NCI-H524 (cell line): ENCODE measurements at regions not wholly inside any gene's neighbourhood (a gene's known extent, or its start where the extent isn't known, plus 50 kb on each side); places are given as distances from the start of the nearest gene placed in this dataset.
A peak's percentile ranks its signal among the peaks of the same experiment; 100 is the strongest.
"Not testable (repeated sequence)": the region's sequence is repeated elsewhere in the genome, so short reads cannot be mapped to it uniquely, and the experiment has no call there.

Experiments
- DNase-seq, 2 experiments: peaks; one replicate each; lab custom pipeline; 2025; lab: John Stamatoyannopoulos, UW

DNA sequence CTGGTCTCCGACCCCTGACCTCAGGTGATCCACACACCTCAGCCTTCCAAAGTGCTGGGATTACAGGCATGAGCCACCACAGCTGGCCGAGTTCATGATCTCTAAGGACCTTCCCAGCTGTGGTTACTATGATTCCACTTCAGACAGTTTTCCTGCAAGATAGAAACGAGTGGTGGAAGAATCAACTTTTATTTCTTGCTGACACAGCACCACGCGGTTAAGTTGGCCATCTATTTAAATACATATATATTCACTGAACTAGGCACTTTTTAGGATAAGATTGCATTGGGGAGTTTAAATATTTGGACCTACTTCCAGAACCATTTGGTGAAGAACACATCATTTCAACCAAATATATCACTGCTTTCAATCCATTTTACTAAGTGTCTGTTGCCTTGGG is 213.4 kb downstream of the TBX5 start:
- no peak for DNase-seq

DNA sequence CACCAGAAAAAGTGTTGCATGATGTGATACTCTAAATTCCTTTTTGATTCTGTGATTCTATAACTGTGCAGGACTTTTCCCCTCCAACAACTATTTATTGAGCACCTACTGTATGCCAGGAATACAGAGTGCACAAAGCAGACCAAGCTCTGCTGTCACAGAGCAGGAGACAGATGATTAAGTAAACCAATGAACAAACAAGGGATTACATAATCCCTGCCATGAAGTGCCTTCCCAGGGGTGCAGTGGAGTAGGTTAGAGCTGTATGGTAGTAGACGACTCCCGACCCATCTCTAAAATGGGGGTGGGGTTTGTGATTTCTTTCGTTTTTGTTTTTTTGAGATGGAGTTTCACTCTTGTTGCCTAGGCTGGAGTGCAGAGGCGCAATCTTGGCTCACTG is 213.9 kb downstream of the TBX5 start:
- DNase-seq = no peak

DNA sequence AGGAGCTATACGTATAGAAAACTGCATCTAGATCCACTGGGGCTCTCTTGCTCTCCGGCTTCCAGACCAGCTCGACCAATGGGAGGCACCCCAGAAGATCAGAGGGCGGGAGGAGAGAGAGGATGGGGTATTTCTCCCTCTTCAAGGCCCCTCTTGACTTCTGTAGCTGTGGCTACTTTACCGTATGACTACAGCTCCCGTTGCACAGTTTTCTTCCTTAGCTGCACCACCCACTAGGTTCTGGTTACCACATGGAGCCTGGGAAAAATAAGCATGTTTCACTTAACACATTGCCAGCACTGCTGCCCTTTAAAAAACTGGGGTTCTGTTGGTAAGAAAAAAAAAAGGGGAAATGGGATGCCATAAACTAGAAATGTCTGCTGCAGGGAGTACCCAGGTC is 214.4 kb downstream of the TBX5 start:
- DNase-seq = no peak

DNA sequence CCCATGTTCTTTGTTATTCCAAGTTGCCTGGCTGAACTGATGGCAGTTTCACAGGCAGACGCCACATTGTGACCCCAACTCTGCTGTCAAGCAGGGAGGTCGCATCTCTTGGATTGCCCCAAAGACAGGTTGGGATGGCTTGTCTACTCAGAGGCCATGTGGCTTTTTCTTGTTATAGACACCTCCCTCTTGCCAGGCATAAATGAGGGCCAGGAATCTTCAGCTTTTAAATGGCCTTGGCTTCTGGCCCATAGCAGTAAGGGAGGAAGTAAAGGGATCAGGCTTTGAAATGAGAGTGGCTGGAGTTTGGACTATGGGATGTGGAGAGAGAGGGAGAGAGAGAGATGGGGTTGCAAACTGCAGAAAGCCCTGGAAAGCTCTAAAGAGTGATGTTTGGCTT is 215.0 kb downstream of the TBX5 start:
- DNase-seq = no peak

DNA sequence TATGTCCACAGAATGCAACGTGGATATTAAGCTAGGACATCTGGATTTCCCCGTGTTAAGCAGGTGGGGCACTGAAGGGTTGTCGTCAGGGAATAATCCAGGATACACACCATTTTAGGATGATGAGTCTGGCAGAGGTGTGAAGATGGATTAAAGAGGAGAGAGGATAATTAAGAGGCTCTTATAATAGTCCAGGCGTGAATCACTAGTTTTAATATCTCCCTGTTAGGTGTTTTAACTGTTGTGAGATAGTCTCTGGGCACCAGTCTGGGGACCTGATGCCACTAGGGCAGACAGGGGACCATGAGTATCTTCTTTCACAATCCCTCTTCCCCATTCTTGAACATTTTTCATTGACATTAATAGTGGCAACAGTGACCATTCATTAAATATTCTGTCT is 216.7 kb downstream of the TBX5 start:
- no peak for DNase-seq

DNA sequence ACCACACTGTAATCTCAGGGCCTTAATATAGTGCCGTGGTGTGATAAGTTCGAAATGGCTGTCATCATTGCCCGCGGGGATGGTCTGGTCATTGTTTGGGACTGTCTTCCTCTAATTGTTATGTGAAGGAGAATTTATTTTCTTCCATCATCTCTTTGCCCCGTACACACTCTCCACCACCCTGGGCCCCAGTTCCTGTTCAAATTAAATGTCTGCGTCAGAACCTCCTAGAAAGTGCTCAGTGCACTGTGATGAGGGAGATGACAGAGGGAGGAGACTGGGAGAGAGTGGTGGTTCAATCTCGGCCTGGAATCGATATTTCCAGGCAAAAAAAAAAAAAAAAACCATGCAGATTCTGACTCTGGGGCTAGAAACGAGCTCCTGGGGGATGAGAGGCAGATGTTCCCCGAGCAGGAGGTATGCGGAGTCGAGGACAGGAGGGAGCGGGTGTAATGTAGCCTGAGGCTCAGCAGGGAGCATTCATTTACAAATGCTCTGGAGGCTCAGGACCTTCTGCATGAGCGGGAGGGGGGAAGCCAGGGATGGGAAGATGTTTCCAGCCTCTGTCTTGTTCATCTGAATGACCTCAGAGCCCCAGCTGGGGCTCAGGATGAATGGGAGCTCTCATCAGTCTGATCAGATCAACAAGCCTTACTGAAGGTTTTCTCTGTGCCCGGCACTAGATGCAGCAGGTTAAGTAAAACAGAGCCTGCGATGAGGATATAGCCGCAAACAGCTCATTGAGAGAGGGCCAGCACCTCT is 219.5 kb downstream of the TBX5 start:
- no peak for DNase-seq

DNA sequence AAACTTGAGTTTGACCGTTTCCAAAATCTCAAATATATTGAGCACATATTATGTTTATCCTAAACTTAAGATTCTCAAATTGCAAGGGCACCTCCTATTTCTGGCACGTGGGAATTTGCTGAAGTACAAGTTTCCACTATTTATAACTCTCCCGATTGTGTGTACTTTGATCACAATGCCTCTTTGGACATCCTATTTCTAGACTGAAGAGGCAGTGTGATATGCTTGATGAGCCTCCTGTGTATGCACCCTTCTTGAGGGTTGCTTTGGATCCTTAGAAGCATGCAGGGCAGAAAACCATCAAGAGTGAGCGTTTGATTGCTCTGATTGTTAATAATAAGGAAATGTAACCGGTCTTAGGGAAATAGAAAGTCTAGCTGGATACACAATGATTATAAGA is 218.9 kb upstream of the RBM19 start:
- DNase-seq = no peak

DNA sequence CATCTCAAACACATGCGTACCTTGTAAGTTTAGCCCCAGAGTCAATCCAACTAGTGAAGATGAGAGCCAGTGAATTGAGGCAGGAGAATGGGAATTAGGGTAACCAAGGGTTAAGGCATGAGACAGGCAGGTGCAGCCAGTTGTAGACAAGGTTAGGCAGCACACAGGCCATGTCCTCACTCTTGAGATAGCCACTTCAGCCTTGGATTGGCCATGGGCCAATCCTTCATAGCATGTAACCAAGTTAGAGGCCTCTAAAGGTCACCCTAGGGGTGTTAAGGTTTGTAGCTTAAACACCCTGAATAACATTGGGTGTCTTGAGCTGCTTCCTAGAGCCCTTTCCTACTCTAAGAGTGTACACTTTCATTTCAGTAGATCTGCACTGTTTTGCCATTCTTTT is 208.2 kb upstream of the RBM19 start:
- DNase-seq = no peak

DNA sequence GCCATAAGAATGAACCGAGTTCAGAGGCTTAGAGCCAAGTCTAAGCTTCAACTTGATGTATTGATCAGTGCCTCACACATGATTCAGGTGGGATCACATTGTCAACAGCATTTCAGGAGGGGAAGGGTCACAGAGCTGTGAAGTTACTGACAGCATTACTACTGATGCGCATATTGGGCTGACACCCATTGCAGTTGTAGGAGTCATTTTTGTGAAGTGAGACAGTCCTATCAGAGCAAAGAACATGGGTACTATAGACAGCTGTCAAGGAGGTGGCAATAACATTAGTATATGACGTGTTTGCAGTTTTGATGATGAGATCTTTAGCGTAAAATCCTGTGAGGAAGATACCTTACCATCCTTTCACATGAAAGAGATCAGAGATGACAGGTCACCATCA is 206.0 kb upstream of the RBM19 start:
- no peak for DNase-seq

DNA sequence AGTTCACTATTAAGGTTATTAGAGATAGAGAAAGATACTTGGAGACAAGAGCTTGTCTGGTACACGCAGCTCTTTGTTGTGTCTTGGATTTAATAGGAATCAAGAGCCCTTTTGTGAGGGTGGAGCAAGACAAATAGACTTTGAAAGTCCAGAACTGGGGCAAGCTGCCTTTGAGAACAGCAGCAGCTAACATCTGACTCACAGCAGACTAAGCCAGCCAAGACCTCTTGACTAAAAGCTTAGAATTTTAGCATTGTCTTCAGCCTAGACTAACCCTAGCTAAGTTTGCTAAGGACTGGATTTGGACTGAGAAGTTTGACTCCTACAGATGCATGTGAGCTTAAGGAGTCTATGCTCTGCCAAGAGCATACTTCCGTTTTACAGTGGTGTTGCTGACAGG is 201.9 kb upstream of the RBM19 start:
- DNase-seq = no peak

DNA sequence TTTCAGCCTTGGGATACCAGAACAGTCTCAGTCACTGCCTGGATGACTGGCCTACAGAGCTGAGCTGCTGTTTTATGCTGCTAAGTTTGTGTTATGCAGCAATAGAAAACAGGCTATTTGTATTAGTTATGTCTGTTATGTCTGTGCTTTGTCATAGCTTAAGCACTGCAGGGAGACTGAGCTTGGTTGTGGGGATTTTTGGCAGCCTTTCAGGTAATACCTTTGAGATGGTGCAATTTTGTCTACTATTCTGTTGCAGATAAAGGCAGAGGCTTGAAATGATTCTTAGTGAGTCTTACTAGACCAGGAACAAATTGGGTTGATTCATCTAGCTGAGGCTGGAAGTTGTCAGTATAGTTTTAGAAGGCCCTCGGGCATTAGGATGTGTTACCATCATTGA is 201.3 kb upstream of the RBM19 start:
- DNase-seq = no peak

DNA sequence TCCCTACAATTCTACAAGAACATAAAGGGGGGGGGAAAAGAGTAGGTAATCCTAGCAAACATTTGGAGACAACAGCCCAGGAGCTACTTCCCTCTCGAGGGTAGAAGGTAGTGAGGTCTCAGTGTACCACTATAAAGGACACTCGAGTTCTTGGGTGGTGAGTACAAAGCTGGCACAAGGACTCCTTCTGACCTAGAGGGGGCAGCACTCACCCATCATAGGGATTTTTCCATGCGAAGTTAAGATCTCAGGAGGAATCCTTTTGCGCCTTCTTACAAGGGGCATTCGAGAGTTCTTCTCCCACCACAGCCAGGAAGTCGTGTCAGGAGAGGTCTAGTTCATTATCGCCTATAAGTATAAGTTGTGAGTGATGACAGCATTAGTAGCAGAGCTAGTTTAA is 200.2 kb upstream of the RBM19 start:
- peak in 1 of 2 experiments; percentile 0 for DNase-seq

DNA sequence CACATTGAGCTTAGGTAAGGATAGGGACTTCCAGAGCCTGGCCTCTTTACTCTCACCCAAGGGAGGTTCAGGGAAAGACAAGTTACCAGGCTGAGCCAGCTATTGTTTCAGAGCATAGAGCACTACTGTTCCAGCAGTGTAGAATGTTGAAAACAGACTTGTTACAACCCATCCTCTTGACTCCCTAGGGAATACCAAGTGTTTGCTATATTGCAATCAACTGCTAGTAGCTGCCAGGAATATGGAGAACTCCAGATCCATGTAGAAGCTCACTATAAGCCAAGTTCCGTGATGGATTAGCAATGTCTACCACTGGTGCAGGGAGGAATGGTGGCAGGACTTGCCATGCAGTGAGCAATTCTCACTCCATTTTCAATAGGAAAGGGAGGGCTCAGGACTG is 199.8 kb upstream of the RBM19 start:
- DNase-seq = no peak

DNA sequence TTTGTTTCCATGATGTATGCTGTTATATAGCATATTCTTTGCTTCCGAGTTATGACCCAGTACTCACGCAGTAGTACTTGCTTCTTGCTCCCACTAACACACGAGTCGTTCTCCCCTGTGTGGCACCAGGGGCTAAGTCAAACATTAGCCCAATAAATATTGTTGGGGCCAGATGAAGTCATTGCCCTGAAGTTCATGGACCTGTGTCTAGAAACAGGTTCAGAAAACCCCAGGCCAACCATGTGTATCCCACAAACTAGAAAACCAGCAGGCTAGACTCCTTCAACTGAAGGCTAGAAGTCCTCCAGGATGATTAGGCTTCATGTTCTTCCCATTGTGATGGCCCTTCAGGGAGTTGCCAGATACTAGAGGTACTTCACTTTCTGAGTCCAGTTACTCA is 198.2 kb upstream of the RBM19 start:
- DNase-seq = no peak

DNA sequence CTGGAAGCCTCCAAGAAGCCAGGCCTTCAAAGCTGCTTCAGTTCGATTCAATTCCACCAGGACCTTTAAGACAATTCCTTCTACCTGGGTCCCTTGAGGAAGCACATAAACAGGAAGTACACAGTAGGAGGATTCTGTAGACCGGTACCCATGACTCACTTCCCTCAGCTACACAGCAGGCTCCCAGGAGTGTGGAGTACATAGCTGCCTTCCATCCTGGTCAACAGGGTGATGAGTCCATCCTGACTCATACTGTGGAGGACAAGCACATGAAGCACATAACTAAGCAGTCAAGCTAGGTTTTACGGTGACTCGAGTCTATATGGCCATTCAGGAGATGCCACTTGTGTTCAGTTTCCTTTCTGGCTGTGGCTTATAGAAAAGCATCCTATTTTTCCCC is 197.6 kb upstream of the RBM19 start:
- DNase-seq = no peak

DNA sequence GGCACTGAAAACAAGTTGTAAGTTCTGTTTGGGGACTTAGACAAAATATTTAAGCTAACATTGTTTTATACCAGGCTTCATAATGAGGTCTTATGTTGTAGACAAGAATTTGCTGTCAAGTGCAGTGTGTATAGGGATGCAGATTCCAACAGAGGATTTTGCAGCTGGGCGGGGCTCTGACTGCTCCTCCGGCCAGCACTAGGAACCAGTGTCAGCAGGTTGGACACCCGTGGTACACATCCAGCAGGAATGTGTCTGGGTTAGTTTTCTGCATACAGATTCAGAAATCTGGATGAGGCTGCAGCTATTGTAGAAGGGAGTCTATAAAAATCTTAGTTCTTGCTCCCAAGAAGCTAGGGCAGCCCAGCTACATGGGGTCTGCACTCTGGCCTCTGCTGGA is 194.3 kb upstream of the RBM19 start:
- no peak for DNase-seq

DNA sequence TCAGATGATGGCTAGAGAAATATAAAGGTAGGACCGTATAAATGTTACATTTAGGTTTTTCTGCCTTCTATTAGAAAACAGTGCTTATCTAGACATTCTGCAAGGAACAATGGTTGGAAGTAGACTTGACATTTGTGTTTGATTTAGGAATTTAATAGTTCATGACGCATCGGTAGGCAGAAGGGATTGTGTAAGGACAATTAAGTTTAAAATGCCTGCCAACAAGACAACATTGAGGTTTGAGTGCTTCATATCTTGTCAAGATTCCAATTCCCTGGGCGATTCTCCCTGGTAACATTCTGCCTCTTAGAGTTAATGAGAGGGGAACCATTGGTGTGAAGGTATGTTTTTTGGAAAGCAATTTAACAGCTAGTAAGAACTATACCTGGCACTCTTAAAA is 186.8 kb upstream of the RBM19 start:
- DNase-seq = no peak

DNA sequence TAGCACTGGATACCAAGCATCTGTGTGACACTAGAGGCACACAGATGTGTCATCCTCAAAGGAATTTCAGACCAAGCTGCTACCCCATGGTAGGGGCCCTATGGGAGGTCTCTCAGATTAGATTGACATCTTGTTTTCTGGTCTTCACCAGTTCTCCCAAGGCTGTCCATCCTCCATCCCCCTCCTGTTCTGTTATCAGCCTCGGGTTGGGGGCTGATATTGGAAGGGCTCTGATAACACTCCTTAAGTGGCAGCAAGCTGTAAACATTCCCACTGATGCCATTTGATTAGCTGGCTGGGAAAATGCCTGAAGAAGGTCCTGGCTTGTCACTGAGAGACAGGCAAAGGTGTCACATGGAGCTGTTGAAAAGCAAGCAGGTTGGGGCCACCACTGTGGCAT is 185.9 kb upstream of the RBM19 start:
- no peak for DNase-seq

DNA sequence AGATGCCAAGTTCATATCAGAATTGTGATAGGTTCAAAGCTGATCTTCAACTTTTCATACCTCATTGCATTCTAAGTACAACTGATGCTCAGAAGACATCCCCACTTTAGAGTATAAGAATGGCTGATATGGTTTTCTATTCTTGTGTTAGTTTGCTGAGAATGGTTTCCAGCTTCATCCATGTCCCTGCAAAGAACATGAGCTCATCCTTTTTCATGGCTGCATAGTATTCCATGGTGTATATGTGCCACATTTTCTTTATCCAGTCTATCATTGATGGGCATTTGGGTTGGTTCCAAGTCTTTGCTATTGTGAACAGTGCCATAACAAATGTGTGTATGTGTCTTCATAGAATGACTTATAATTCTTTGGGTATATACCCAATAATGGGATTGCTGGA is 184.5 kb upstream of the RBM19 start:
- DNase-seq = not testable (repeated sequence)

DNA sequence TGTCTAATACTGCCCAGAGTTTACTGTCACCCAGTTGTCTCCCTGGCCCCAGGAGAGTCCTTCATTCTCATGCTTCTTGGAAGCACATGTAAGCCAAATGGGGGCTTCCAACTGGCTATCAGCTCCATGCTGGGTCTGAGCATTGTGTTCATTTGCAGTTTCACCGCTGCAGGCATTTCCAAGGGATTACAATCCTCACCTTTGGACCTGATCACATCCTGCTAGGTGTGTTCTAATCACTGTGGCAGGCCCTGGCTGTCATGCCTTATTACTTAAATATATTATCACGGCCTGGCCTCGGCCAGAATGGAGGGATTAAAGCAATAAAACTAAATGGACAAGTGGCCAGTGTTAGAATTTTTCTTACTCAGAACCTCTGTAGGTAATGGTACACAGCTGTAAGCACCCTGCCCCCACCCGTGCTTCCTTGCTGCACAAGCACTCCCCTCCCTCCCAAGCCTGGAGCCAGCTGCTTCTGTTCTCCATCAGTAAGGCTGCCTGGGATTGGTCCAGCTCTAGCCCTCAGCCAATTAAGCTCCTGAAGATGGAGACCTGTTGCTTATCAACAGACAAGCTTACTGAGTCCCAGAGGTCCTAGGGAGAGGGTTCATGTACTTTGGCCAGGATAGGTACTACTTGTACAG is 175.9 kb upstream of the RBM19 start:
- no peak for DNase-seq

DNA sequence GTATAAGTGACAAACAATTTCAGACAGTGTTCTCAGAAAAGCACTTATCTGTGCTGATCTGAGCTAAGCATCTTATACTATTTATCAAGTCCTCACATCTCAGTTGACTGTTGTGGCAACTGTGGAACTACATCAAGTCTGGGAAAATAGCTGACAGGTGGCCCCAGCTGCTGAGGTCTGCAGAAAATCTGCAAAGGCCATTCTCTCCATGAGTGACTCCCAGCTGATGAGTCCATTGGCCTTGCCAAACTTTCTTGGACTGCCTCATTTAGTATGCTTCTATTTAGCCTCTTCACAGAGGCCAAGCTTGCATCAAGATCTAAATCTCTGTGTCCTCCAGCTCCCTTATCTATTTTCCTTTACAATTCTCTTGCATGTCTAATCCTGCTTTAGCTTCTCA is 174.5 kb upstream of the RBM19 start:
- DNase-seq = no peak

DNA sequence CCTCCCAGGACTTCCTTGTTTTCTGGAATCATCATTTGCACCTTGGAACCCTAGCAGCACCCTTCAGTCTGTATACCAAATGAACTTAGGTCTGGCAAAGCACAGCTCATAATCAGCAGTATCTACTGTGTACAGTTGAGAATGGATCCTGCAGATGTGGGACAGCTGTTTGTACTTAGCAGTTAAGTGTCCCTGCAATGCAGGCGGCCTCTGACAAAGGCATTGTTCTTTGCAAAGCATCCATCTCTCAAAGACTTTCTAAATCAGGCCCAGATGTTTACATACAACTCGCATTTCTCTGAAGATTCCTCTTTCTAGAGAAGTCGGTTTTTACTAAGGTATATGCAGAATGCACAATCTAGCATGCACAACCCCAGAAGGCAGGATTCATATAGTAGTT is 170.5 kb upstream of the RBM19 start:
- DNase-seq = no peak

DNA sequence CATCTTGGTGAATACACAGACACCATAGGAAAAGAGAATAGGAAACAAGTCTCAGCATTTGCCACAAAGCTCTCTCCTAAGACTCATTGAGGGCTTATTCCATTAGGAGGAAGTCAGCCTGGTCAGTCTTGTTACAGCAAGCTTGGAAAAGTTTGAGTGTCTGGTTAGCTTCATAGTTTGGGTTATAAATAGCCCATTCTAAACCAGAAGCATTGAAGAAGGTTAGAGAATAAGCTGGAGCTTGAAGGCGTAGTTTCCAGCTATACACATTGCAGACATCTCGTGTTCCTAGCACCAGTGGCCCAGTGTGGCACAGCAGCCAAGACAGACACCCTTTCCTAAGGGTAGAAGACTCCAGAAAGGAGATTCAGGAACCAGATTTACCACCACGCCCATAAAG is 168.8 kb upstream of the RBM19 start:
- DNase-seq = no peak

DNA sequence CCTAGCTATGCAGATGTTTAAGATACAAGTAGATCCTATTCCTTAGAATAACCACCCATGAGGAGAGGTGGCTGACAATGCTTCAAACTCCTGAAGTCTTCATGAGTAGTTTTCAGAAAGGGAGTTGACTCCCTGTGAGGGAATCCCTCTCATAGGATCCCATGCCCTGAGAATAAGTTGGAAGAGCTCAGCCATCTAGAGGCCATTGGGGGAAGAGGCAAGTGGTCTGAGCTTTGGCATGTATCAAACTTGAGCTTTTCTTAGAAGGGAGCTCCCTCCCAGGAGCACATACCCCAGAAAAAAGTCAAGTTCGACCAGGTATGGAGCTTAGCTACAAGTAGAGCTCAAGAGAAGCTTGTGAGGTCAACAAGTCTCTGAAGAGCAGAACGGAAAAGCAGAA is 165.7 kb upstream of the RBM19 start:
- DNase-seq = no peak
